OCI-LY7 (cell line): ENCODE measurements at regions not wholly inside any gene's neighbourhood (a gene's known extent, or its start where the extent isn't known, plus 50 kb on each side); places are given as distances from the start of the nearest gene placed in this dataset.

Source experiments
- CTCF ChIP-seq: fragments of 200-600 bp; sonication (generic); conservative IDR thresholded peaks from 2 replicates; pipeline ENCODE4 v1.5.1; 2014; ENCODE audit warnings: mild to moderate bottlenecking, antibody characterized with exemption, low read length, moderate library complexity, mixed read lengths
- EZH2phosphoT487 ChIP-seq: fragments of 200-600 bp; sonication (generic); IDR thresholded peaks from 2 replicates; pipeline ENCODE4 v1.6.1; 2018; ENCODE audit warnings: low read depth, borderline replicate concordance, mild to moderate bottlenecking, mixed run types, antibody characterized with exemption, low read length, moderate library complexity, mixed read lengths

GRCh38 chr6:93964321-93964720 lies 545.0 kb upstream of the EPHA7 start:
- TF ChIP-seq CTCF (no peak), EZH2phosphoT487 (no peak)
